ENCODE measurements at regions not wholly inside any gene's neighbourhood (a gene's known extent, or its start where the extent isn't known, plus 50 kb on each side); places are given as distances from the start of the nearest gene placed in this dataset.

DNA sequence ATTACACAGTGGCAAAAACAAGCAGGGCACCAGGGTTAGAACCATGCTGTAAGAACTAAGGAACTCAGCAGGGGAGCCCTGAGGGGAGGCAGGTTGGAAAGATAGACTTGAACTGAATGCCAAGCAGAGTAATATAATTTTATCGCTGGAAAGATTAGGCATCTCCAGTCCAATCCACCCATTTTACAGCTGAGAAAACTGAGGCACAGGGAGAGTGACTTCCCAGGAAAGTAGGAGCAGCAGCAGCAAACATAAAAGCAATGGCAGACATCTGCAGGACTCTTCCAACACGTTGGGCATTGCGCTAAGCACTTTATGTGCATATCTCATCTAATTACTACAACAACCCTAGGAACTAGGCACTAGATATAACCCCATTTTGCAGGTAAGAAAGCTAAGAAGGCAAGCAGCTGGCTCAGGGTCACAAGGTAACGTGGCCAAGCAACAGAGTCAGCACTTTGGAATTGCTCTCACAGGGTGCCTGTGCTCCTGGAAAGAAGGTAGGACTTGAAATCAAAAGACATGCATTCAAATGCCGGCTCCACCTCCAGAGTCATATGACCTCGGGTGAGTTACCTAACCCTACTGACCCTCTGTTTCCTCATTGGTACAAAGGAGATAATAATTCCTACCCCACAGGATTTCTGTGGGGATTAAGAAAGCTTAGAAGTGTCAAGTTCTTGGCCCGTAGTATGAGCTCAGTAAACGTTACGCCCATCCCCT, 215.3 kb downstream of the BARX2 start:
- no peak for DNase-seq (ENCODE audit: low spot score)

DNA sequence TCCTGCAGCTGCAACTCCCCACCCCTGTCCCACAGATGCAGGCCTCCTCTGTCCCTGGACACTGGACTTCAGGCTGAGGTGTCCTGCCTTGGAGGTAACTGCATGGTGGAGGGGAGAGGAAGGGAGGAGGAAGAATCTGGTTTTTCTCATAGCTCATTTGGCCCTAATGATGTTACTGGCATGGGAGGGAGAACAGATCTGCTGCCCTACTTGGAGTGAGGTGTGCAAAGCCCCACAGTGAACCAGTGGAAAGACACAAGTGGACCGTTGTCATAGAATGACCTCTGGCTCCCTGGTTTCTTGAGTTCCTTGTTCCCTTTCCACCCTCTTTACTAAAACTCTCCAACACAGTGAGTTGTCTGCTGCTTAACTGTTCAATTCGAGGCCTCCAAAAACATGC, 215.9 kb downstream of the BARX2 start:
- DNase-seq (ENCODE audit: low spot score) = no peak

DNA sequence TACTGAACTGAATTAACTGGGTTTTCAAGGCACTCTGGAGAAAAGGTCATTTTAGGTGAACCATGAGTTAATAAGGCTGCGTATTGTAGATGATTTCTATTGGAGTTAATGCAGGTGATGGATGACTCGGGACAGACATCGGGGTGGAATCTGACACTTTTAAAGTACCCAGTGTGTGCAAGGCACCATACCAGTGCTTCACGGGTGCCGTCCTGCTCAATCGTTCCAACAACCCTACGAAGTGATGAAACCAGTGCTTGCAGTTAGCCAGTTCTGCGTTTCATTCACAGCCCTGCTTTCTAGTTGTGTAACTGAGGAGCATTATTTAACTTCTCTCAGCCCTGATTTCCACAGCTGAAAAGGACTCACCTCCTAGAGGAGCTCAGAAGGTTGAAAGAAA, 216.5 kb downstream of the BARX2 start:
- no peak for DNase-seq (ENCODE audit: low spot score)

DNA sequence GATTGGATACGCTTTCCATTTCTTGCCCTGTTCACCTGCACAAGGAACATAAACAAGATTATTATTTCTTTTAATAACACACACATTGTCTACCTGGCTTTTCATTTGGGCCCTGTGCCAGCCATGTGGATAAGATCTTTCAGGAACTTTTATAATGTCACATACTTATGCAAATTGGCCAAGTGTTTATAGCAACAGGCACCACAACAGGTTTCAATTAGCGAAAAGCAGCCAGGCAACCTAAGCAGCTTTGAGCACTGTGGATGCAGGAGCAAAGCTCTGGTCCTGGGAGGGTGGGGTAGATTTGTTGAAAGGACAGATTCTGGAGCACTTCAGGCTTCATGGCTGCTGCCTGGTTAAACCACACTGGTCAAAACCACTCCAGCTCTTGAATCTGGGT, 217.4 kb downstream of the BARX2 start:
- no peak for DNase-seq (ENCODE audit: low spot score)

DNA sequence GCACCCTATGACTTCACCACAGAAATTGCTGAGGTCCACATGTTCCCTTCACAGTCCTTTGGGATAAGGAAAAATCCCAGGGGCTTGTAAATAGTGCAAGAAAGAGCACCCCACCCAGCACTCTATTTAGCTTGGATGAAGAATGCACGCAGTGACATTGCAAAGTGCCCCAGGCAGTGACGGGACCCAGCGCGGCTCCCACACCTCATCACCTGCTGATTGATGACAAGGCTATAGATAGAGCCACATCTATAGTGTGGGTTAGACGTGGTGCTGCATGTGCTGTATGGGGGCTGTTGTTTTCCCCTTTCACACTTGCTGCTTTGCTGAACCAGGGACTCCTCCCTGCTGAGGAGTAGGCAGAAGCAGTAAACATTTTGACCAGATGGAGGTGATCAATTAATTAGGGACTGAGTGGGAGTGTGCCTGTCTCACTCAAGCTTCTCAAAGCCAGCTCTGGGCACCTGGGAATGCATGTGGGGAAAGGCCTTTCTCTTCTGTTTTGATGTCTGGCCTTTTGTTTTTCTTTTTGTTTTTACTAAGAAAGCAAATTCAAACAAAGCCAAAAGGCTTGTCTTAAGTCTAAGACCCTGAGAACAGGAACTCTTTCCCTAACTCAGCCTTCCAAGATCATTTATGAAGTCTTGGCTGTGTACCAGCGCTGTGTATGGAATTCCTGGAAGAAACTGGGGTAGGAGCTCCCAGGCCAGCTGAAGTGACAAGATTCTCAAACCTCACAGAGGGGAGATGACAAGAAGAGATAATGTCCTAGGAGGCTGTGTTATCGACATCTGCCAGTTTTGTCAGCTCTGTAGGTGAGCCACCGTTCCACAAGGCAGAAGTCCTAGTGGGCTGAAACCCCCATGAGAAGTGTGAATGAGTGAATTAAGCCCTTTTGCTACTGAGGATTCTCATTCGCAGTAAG, 219.7 kb downstream of the BARX2 start:
- DNase-seq (ENCODE audit: low spot score) = no peak

DNA sequence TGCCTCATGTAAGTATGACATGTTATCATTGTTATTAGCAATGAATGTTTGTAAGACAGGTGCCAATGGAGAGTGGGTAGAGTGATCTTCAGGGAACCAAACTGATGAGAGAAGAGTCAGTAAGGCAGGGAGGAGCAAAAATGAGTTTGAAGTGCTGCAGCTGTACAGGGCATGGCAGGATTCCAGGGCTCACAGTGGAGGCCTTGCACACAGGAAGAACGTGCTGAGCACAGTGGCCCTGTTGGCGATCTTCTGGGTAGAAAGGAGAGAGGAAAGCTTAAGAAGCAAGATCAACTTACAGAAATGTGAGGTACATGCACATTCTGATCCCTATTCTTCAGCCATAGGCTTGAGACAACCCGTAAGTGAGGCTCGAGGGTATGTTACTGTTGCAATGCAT, 219.3 kb upstream of the TMEM45B start:
- no peak for DNase-seq (ENCODE audit: low spot score)

DNA sequence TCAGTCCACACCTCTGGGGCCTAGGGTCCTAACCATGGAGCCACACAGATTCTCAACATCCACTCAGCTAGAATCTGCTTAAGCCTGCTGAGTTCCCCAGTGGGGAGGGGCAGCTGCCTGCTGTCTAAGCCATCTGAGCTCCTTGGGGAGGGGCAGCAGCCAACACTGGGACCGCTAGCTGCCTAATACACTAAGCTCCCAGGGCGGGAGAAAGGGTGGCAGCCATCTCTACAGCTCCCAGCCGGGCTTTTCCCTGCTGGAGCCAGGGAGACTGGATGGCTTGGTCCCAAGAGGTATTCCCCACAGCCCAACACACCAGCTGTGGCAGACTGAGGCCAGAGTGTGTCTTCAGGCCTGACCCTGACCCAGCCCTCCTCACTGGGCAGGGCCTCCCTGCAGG, 217.3 kb upstream of the TMEM45B start:
- DNase-seq (ENCODE audit: low spot score) = no peak

DNA sequence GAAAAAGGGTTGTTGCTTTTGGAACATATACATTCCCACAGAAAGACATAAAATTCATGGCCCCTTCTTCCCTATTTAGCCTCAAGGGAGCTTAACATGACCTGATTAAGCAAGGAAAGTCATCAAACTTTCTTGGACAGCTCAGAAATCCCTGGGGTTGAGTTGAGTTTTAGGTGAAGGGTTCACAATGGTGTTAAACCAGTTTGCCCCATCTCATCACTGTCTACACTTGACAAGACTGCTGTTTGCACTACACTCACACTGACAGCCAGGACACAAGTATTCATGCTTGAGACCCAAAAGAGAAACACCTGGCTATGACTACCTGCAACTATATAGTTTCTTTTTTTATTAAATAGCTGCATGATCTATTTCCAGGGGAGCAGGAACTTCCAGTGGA, 209.8 kb upstream of the TMEM45B start:
- DNase-seq (ENCODE audit: low spot score) = no peak

DNA sequence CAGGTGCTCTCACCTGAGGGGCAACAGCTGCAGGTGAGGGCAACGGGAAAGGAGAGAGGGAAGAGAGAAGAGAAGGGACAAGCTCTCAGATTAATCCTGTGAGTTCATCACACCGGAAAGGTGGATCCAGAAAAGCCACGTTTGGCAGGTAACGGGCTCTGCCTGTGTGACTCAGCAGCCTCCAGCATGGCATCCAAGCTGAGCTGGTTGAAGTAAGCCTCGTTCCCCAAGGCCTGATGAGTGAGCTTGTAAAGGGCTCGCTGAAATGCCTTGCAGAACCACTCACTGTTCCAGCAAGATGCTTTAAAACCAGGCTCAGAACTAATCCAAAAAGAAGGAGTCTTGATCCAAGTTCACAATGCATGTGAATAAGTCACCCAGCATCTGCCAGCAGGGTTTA, 206.9 kb upstream of the TMEM45B start:
- no peak for DNase-seq (ENCODE audit: low spot score)

DNA sequence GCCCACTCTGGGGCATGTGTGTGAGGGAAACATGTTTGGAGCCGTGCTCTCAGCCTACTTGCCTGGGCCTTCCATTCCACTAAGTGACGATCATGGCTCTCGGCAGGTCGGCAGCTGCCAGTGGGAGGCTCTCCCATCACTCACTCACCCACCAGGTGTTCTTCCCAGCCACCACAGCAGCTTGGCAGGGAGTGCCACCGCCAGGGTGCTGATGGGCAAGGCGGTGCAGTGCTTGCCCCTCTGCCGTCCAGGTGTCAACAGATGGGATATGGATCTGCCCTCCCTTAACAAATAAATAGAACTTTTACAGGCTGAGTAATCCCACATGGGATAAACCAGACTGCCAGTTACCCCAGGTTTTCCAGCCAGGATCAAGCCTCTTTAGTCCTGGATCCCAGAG, 205.5 kb upstream of the TMEM45B start:
- no peak for DNase-seq (ENCODE audit: low spot score)

DNA sequence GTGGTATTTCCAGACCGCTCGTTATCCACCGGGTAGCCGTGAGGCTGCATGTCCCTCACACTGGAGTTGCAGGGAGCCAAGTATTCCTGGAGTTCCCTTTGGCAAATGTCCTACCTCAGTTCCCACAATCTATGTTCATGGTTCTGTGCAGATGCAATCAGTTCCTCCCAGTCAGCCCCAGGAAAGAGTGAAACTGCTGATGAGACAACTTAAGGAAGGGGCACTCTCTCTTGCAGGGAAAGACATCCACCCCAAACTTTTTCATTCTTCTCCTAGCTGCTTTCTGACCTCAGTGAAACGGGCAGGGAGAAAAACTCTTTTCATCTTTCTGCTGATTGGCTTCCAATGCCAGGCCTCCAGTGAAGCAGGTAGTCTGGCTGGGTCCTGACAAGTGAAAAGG, 205.1 kb upstream of the TMEM45B start:
- DNase-seq (ENCODE audit: low spot score) = no peak

DNA sequence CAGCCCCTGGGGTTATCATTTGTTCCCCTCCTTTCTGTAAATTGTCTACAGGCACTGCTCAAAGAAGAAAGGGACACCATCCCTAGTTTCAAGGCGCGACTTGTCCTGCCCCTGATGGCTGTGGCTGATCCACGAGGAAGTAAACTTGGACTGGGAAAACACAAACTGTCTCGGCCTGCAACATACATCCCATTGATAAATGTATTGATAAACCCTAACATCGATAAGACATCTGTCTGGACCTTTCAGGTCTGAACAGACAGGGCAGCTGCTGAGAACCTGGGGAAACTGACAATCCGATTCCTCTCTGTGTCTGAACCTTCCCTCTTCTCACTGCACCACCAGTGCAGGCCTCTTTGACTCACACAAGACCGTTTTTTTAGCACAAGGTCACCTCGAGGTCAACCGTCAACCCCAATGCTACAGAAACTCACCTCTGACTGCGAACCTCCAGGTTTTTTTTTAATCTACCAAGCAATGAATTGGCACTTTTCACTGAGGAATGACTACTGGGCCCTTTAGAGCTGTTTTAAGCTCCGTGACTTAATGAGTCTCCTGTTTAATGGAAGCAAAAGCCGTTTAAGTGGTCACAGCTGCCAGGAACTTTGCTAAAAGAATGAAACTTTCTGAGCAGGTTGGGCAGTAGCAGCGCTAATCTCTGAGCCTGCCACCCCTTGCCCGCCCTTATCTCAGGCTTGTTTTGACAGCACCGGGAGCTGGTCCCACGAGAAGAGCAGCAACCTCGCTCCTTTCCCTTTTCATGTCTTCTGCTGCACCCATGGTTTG, 203.8 kb upstream of the TMEM45B start:
- DNase-seq (ENCODE audit: low spot score) = no peak

DNA sequence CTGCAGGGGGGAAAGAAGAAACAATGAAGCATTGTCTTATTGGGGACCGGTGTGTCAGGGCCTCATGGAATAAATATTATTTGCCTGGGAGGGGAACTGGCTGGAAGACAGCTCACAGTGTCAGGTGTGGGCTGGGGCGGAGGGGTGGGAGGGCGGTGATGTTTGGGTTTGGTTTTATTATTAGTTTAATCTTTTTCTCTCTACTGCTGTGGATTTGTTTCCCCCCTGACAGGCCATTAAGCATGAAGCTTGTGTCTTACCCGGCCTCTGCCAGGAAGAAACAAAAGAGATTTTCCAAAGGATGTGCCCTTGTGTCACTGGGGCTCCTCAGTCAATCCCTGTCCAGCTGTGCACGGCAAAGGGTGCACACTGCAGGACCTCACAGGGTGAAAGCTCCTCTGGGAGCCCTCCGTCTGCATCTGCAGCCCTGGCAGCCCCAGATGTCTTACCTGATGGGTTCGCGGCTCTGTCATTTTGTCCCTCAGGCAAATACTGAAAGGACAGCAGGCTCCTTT, 203.1 kb upstream of the TMEM45B start:
- DNase-seq (ENCODE audit: low spot score) = no peak

DNA sequence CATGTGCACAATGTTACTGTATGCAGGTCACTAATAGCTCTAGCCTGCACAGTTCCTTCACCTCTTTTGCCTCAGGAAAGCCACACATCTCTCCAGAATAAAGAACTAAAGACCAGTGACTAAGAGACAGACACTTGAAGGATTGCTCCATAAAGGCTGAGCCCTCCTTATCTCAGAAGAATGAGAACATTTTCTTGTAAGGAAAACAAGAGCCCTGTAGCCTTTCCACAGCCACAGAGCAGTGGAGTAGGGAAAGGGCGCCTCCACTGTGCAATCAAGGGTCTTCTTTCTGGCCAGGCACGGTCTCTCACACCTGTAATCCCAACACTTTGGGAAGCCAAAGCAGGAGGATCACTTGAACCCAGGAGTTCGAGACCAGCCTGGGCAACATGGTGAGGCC, 202.6 kb upstream of the TMEM45B start:
- DNase-seq (ENCODE audit: low spot score) = no peak

DNA sequence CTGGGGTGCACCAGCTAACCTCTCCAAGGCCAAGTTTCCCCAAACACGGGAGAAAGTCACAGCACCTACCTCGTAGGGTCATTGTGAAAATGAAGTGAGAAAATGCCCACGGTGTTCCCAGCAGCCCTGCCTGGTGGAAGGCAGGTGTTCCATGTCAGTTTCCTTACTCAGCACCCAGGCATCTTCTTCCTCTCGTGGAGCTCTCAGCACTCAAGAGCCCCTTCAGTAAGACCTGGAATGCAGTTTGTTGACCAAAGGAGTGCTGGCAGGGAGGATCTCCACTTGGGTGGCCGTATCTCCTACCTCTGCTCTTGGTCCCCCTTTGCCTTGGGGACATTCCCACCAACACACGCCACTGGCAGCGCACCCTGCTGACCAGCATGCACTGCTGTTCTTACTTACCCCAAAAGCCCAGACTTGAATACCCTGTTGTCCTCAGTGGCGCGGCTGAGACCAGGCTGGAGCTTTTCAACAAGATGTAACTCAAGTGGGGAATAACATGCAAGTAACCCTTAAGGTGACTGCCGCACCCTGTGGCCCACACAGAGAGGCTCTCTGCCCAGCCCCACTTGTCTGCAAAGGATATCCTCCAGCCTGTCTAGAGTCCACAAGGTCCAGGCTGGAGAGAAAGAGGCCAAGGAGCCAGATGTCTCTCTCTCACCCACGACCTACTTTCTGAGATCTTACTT, 201.2 kb upstream of the TMEM45B start:
- DNase-seq (ENCODE audit: low spot score) = no peak

DNA sequence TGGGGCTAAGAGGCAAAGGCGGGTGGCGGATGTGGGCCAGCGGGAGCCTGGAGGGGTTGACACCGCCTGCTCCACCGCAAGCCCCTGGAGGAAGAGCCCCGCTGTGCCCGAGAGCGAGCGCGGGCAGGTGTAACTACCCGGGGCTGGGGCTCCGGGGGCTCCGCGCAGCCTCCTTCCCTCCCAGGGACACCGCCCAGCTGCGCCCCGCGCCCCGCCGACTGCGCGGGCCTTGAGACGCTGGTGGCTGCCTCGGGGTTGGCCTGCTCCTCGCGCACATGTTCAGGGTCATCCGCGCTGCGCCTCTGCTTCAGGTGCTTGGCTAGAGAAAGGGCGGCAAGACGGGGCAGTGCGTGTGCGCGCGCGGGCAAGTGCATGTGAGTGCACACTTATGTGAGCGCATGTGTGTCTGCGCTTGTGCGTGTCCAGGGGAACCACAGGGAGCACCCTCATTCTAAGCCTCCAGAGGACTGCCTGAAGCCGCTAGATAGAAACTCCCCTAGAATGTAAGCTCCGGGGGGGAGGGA, 197.5 kb upstream of the TMEM45B start:
- no peak for DNase-seq (ENCODE audit: low spot score)

DNA sequence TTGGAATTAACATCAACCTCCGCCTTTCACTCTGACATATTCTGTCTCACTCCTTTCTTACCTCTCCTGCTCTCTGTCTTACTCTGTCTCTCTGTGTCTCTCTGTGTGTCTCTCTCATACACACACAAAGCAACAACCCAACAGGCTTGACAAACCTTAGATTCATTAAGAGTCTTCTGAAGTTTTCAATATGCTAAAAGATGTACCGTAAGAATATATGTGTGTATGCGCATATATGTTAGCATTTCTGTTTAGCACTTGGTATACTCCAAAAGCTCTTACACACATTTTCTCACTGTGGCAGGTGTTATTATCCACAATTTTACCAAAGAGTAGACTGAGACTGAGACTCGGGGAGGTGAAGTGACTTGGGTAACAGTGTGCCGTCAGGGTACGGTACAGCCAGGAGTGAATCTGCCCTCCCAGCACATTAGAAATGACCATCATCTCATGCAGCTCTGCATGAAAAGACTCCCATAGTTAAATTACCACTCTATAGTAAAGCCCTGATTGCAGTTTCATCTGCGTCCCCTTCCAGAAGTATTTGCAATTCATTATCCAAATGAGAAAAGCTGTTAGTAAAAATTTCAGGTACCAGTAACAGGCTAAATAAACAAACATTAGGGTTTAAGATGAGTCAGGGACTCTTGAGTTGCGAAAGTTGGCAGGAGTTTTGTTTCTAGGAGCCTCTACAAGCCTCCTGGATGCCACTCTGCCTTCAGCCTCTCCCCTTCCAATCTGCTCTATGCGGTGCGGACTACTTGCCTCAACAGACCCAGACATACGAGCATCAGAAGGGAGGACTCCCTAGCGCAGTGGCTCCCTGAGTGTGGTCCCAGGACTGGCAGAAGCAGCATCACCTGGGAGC, 195.2 kb upstream of the TMEM45B start:
- DNase-seq (ENCODE audit: low spot score) = no peak

DNA sequence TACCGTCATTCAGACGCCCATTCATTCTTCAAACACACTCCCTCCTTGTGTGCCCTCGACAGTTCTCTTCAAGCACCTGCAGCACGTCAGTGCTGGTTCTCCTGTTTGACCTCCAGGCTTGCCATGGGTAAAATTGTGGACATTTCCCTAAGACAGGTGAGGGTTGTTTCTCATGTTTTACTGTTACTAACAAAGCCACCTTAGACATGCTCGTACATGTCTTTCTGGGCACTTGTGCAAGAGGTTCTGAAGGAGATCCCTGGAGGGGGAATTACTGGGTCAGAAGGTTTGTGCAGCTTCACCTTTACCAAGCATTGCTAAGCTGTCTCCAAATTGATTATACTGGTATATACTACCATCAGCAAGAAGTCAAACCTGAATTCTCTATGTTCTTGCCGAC, 189.7 kb upstream of the TMEM45B start:
- DNase-seq (ENCODE audit: low spot score) = no peak

DNA sequence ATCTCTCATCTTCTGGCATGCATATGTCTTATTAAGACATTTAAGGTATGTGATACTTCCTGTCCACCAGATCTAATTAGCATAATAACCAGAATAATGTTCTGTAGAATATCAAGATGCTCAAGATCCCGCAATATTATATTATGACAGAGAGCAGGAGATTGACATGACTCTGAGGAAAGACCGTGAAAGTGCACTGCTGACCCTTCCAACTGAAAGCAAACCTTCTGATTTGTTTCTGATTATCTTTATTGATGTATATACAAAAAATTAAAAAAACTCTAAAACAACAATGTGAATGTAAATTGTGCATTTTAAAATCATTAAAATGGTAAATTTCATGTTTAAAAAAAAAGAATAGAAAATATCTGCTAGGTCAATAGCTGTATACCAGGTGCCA, 184.4 kb upstream of the TMEM45B start:
- DNase-seq (ENCODE audit: low spot score) = no peak

DNA sequence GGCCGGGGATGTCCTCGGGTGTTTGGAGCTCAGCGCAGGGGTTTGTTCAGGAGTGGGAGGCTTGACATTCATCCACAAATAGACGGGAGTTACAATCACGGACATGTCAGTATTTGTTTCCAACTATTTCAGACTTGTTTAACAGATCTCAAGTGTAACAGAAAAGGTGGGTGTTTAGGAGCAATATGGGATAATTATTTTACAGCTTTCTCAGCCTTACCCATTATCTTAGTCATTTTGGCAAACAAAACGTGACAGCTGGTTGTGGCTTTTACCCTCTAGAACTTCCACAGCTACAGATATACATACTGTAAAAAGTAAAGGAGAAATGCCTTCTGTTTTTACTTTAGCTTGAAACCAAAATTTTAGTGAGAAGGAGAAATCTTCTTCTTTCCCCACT, 178.7 kb upstream of the TMEM45B start:
- no peak for DNase-seq (ENCODE audit: low spot score)

DNA sequence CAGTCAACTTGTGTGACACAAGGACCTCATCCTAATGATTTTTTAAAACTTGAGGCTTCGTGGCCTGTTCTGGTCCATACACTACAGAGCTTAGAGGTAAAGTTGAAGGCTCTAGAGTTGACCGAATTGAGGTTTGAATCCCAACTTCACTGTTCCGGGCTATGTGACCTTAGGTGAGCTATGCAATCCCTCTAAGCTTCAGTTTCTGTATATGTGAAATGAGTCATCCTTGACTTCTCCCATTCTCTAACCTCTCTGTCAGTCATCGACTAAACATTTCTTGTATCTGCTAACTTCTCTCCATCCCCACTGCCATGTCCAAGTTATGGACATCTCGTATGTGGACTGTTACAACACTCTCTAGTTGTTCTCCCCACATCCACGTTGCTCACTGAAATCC, 178.2 kb upstream of the TMEM45B start:
- DNase-seq (ENCODE audit: low spot score) = no peak

Measured in hematopoietic multipotent progenitor cell treated with erythropoietin and hydrocortisone succinate and interleukin-3 and kit ligand, for 17 days (in vitro differentiated cells).